Activated naive CD4-positive, alpha-beta T cell treated with anti-CD3 and anti-CD28 coated beads, Interleukin-2, amount 50 U/mL, for 72 hours (primary cell): ENCODE measurements at regions not wholly inside any gene's neighbourhood (a gene's known extent, or its start where the extent isn't known, plus 50 kb on each side); places are given as distances from the start of the nearest gene placed in this dataset.

Experiments used
- ATAC-seq, 2 donors: fragments of 150-1000 bp; cut with Tn5 transposase; 2 replicates each; pipeline ENCODE4 v1.10.0; 2021; ENCODE audit warnings: mild to moderate bottlenecking in 2 of 2, moderate library complexity in 2 of 2
- DNase-seq, 2 donors: peaks; one replicate each; pipeline ENCODE4 v3.0.0; 2021 to 2022; ENCODE audit warnings: low spot score in 2 of 2
- H3K27ac Mint-ChIP-seq, 2 donors: one replicate each; pipeline ENCODE4 v1.8.0; 2022; ENCODE audit warnings: mild to moderate bottlenecking in 2 of 2, mixed read lengths in 2 of 2
- H3K36me3 Mint-ChIP-seq, 2 donors: one replicate each; pipeline ENCODE4 v1.8.0; 2022; ENCODE audit warnings: mixed read lengths in 2 of 2
- H3K9me3 Mint-ChIP-seq, 2 donors: one replicate each; pipeline ENCODE4 v1.8.0; 2022; ENCODE audit warnings: mixed read lengths in 2 of 2

DNA sequence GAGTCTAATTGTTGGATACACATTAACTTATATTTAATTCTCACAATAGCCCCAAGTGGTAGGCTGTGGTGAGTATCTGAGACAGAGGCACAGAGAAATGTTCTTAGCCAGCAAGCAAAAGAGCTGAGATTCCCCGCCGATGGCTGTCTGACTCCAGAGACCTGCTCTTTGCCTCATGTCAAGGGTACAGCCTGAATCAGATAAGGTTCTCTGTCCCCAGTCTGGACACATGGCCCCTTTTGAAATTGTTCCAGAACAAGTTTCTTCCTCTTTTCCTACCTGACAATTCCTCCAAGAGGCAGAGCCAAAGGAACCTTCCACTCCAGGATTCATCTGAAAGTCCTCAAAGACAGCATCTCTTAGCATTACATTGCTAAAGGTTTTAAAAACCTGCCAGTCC lies 512.9 kb upstream of the TNP1 start:
- ATAC-seq (no peak), DNase-seq (no peak)
- Mint-ChIP-seq H3K9me3 (peaks cover 0 to 4% of the 10 kb centered on the region in 2 donors), H3K36me3 (no peaks in the 10 kb centered on the region), H3K27ac (no peak overlapping the region)

DNA sequence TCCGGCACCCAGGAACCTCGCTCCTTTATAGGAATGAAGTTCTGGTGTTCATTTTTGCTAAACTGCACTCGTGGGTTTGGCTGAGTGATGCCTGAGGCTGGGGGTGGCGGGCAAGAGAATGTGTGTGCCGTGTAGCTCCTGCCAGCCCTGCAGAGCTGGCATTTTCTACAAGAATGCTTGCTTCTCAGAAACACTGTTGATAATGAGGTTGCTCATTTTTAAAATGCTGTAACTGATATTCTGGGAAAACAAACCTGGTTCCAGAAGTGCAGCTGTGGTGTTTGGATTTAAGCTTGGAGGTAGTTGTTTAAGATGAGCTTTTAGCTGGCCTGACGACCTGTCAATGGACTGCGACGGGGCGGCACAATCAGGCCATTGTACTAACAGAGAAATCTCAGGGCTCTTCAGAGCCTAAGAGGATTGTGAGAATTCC lies 511.9 kb upstream of the TNP1 start:
- no peak for ATAC-seq
- no peaks in the 10 kb centered on the region for H3K36me3 Mint-ChIP-seq
- no peak for DNase-seq
- peaks cover 0 to 4% of the 10 kb centered on the region in 2 donors for H3K9me3 Mint-ChIP-seq
- H3K27ac Mint-ChIP-seq = no peak overlapping the region

DNA sequence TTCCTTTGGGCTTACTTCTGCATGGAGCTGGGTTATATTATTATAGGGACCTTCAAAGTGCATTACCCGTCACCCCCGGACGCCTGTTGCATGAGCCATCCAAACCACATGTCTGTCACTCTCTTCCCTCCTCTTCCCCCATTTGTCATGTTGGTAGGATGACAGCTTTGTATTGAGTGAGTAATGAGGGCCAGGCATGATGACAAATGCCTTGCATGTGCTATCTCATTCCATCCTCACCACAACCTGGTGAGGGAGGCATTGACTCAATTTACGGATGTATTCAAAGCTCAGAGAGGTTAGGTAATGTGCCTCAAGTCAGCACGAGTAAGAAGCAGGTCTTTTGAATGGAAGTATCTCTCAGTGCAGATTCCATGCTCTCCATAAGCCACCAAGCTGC lies 510.5 kb upstream of the TNP1 start:
- Mint-ChIP-seq H3K36me3 (no peaks in the 10 kb centered on the region), H3K9me3 (no peaks in the 10 kb centered on the region), H3K27ac (no peak overlapping the region)
- no peak for DNase-seq
- peak; percentile 71 to 92 for ATAC-seq

DNA sequence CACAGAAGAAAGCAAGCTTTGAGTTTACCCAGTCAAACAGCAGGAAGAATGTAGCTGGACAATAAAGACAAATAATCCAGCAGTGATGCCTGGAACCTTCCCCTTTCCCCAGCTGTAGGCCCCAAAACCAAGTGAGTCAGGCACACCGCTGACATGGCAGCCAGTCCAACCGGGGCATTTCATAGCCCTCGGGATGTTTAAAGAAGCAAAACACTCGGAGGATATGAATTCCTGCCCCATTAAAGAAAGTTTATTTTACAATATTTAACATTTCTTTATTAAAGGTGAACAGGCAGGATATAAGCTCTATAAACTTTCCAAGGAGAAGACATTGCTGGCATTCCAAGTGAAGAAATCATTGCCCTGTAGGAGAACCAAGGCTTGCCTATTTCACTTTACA lies 507.6 kb upstream of the TNP1 start:
- Mint-ChIP-seq H3K27ac (no peak overlapping the region), H3K9me3 (no peaks in the 10 kb centered on the region), H3K36me3 (no peaks in the 10 kb centered on the region)
- DNase-seq = no peak
- ATAC-seq = no peak

DNA sequence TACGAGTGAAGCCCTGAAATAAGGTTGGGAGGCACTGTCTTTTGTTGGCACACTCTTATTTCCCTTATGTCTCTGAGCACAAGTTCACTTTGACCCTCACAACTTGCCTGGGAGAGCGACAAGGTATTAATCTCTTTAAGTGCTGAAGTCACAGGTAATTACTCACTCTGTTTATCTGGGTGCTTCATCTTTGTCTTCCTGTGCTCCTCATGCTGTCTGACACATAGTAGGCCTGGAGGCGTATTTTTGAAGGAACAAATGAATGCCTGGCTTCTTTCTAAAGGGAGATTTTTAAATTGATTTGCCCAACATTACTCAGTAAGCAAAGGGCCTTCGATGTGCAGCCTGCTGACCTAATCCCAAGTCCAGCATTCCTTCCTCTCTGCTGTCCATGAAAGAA lies 507.1 kb upstream of the TNP1 start:
- Mint-ChIP-seq H3K9me3 (no peaks in the 10 kb centered on the region), H3K36me3 (no peaks in the 10 kb centered on the region), H3K27ac (no peak overlapping the region)
- DNase-seq (no peak), ATAC-seq (no peak)

DNA sequence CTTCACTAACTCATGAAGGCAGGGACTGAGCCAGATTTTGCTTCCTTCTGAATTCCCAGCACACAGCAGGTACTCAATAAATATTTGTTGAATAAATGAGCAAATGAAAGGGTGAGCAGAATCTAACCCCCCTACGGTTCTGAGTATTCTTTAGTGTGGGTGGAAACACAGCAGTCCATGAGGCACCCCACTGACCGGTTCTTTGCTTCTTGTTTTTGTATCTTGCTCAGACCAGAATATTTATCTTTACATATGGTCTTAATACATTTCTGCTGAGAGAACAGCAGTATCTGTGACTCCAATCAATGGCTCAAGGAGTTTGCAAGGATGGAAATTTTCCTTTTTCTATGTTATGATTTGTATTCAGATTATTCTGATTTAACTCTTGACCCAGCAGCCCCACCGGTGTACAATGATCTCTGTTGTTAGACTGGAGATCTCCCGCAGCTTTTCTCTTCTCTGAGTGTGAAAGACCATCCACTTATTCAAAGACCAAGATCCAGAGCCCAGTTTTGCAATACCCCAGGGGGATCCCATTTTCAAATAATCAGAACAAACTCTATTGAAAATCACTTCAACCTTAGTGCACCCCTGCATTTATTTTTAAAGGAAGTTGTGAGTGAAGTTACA lies 506.5 kb upstream of the TNP1 start:
- H3K36me3 Mint-ChIP-seq = no peaks in the 10 kb centered on the region
- DNase-seq (no peak), ATAC-seq (no peak)
- no peaks in the 10 kb centered on the region for H3K9me3 Mint-ChIP-seq
- no peak overlapping the region for H3K27ac Mint-ChIP-seq

DNA sequence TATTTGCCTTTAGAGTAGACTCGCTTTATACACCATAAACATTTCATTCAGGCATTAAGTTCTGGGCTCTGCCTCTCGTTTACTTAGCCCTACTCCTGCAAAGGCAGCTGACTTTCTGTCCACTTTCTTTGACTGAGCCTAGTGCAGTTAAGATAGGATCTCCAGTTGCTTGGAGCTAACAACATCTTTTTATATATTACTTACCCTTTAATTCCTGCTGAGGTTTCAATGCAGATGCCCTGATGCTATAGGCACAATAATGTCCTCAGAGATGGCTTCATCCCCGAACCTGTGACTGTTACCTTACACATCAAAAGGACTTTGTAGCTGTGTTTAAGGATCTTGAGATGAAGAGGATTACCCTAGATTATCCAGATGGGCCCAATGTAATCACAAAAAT lies 505.8 kb upstream of the TNP1 start:
- Mint-ChIP-seq H3K36me3 (no peaks in the 10 kb centered on the region), H3K9me3 (no peaks in the 10 kb centered on the region), H3K27ac (no peak overlapping the region)
- no peak for ATAC-seq
- DNase-seq = no peak

DNA sequence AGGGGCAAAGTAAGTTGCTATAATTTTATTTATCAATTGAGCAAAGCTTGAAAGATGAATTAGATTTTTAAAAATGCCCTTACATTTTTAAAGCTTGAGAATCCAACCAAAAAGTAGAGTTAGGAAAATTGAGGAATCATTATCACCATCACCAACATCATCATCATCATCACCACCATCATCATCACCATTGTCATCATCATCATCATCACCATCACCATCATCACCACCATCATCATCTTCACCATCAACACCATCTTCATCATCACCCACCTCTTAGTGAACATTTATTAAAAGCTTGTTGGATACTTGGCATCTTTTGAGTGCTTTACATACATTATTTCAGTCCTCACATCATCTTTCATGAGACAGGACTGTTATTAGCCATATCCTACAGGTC lies 504.4 kb upstream of the TNP1 start:
- H3K36me3 Mint-ChIP-seq = no peaks in the 10 kb centered on the region
- H3K9me3 Mint-ChIP-seq = no peaks in the 10 kb centered on the region
- no peak for DNase-seq
- no peak overlapping the region for H3K27ac Mint-ChIP-seq
- ATAC-seq = no peak

DNA sequence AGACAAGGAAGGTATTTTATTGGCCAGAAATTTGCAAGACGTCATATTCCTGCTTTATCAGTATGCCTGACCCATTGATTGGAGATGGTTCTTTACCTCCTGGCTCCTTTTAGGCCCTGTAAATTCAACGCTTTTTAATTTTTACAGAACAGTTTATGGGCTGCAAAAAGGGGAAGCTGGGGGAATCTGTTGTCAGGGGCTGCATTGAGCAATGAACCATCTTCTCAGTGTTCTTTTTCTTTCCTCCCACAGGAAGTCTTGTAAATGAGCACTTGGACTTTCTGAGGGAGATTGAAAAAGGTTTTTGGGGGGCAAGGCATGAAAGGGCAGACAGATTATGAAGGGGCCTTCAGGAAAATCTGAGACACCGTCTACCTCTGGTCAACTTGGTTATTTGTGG lies 503.6 kb upstream of the TNP1 start:
- no peaks in the 10 kb centered on the region for H3K36me3 Mint-ChIP-seq
- ATAC-seq (no peak), DNase-seq (no peak)
- no peak overlapping the region for H3K27ac Mint-ChIP-seq
- no peaks in the 10 kb centered on the region for H3K9me3 Mint-ChIP-seq

DNA sequence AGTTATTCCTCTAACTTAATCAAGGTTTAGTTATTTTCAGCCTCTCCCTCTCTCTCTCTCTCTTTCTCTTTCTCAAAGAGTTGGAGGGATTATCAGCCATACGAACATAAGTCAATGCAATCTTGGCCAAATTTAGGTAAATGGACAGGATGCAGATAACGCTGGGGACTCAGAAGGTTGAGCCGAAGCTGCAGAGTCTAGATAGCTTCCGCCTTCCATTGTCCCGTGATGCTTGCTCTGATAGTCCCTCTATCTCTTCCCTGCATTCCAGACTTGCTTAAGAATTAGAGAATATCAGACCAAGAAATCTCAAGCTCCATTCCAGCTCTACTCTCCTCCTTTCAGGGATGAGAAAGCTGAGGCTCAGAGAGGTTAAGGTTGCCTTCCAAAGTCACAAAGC lies 502.8 kb upstream of the TNP1 start:
- no peaks in the 10 kb centered on the region for H3K9me3 Mint-ChIP-seq
- DNase-seq = no peak
- H3K27ac Mint-ChIP-seq = no peak overlapping the region
- no peak for ATAC-seq
- no peaks in the 10 kb centered on the region for H3K36me3 Mint-ChIP-seq

DNA sequence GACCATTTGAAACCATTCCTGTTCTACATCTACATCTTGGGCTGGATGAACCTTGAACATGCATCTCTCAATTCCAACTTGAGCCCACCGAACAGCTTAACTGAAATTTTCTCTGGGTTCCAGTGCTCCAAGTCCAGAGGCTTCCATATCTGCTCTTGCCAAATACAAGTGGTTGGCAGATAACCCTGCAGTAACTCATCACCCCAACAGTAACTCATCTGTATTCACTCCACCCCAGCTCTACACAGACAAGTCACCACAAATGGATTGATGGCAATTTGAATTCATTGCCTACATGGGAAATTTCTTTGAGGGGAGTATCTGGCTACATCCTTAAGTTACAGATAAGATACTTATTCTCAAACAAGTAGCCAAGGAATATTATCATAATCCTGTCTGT lies 502.4 kb upstream of the TNP1 start:
- Mint-ChIP-seq H3K9me3 (no peaks in the 10 kb centered on the region), H3K36me3 (no peaks in the 10 kb centered on the region), H3K27ac (no peak overlapping the region)
- DNase-seq (no peak), ATAC-seq (no peak)

DNA sequence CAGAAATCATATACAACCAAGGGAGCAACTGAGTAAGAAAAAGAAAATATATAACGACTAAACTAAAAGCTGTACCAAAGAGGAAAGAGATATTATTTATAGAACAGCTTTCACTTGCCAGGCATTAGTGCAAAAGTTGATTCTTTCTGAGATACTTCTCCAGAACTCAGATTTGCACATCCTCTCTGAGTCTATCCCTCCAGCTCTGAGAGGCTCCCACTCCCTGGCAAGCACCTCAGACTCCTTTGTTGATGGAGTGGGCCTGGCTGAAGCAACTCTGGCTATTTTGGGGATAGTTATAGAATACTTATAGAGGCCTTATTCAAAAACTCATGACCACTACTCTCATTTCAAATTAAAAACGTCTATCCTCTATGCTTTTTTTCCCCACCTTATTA lies 501.6 kb upstream of the TNP1 start:
- H3K27ac Mint-ChIP-seq = no peak overlapping the region
- no peaks in the 10 kb centered on the region for H3K36me3 Mint-ChIP-seq
- no peak for ATAC-seq

DNA sequence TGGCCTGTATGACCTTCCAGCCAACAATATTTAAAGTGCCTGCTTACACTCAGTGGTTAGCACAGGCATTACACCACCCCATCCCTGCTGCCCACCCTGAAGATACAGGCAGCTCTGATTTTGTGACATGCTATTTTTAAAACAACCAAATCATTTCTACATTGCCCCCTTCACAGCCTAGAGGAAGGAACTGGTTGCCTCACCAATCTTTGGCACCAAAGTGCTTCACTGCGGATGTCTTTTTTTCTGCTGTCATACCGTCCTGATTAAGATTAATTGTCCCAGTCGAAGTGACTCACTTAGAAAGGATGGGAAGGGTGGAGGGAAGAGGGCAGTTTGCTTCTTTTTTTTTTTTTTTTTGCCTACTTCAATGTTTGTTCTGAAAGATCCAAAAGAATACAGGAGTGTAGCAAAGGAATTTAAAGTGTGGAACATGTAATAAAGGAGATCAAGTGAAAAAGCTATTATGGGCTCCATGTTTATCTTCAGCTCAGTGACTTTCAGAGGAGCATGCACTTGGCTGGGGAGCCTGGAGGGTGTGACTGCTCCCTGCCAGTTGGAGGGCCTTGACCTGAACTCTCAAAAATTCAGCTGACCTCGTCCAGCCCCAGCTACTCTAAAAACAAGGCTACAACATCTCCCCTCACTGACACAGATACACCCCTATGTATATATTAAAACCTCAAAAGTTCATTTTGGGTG lies 501.1 kb upstream of the TNP1 start:
- Mint-ChIP-seq H3K9me3 (no peaks in the 10 kb centered on the region), H3K36me3 (no peaks in the 10 kb centered on the region), H3K27ac (no peak overlapping the region)
- DNase-seq = no peak
- ATAC-seq = no peak

More for the DNA sequence above, 501.6 kb upstream of the TNP1 start:
- H3K9me3 Mint-ChIP-seq = no peaks in the 10 kb centered on the region
- no peak for DNase-seq

DNA sequence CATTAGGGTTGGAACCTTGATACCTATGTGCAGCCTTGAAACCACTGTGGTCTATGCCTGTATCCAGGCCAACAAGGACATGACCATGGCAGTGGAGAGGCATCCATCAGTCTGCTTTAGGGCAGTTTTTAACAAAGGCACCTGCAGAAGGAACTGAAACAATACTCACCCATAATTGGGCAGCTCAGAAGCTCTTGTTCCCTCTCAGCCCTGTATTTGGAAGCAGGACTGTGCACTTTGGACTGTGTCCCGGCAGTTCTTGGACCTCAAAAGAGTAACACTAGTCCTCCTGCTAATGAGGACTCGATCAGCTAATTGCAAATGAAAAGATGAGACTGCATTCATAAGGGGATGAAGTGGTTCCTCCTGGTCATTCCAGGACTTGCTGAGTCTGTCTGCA lies 500.2 kb upstream of the TNP1 start:
- peaks cover 0 to 1% of the 10 kb centered on the region in 2 donors for H3K36me3 Mint-ChIP-seq
- no peaks in the 10 kb centered on the region for H3K9me3 Mint-ChIP-seq
- no peak for ATAC-seq
- no peak overlapping the region for H3K27ac Mint-ChIP-seq
- no peak for DNase-seq

DNA sequence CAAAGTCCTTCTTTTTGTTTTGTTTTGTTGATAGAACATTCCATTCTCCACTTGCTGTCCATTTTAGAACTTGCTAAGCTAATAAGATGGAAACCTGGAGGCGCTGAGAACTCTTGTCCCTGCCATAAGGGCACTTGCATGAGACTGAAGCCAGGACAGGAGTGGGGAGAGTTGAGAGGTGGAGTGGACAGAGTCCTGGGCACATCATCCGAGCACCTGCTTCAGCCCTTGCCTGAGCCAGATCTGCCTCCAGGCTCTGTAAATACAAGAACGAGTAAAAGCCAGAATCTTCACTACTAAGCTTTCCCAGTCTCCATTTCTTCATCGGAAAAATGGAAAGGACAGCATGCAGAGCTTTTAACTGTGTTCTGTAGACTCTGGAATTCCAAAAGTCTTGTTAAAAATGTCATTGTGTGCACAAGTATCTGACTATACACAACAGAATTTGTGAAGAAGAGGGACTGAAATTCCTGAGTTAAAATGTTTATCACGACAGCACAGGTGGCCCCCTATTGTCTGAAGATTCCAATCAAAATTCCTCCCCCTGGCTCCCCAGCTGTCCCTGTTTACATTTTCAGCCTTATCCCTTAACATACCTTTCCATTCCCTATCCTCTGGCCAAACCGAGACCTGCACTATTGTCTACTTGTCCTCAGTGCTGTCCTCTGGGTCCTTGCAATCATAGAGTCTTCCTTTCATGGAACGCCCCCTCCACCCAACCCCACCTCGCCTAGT lies 498.2 kb upstream of the TNP1 start:
- Mint-ChIP-seq H3K9me3 (no peaks in the 10 kb centered on the region), H3K36me3 (peaks cover 0 to 8% of the 10 kb centered on the region in 2 donors), H3K27ac (no peak overlapping the region)
- ATAC-seq = no peak
- DNase-seq = no peak

DNA sequence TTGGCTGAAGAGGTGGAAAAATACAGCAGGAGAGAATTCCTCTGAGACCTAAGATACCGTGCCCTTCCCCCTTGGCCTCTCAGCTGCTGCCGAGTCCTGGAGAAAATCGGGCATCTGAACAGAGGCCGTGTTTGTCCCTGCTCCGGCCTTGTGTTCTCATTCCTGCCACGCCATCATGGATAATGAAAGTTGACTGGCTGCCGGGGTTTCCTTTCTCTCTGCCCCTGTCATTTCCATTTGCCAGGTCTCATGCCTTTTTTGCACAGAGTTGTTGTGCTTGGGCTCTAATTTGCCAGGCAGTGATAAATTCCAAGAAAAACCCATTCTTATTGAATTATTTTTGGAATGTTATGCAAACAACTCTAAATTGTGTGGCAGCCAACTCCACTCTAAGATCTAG lies 496.9 kb upstream of the TNP1 start:
- H3K27ac Mint-ChIP-seq = no peak overlapping the region
- no peaks in the 10 kb centered on the region for H3K9me3 Mint-ChIP-seq
- H3K36me3 Mint-ChIP-seq = peaks cover 0 to 8% of the 10 kb centered on the region in 2 donors
- DNase-seq = no peak
- ATAC-seq = no peak

DNA sequence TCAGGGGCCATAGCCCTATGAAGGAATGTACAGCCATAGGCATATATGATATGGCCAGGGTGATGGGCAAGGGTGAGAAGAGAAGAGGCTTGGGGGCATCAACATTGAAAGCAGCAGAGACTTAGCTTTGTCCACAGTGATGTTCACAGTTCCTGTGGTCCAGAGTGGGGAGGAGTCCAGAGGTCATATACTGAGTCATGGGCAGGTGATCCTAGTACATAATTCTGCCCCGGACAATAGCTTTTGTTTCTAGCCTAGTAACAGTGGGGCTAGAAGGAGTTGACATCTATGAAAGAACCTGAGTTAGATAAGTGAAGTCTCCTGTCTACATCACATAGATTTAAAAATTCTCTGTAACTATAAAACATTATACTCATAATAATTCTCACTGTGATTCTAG lies 496.3 kb upstream of the TNP1 start:
- Mint-ChIP-seq H3K9me3 (no peaks in the 10 kb centered on the region), H3K27ac (no peak overlapping the region), H3K36me3 (peaks cover 0 to 9% of the 10 kb centered on the region in 2 donors)
- no peak for ATAC-seq
- no peak for DNase-seq

DNA sequence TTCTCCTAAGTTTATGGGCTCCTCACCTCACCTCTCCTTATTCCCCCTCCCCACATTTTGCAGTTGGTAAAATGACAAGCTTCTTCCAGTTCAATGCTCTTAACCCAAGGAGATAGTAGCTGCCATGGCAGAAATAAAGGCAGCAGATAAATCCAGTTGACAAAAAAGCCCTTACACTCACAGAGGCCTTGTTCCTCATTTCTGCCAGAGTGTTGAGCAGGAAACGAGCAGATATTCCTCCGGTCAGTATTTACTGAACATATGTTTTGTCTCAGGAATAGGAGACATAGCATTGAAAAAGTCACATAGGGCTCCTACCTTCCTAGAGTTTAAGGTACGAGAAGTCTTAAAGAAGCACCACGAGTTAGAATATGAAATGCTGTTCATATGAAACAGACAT lies 493.7 kb upstream of the TNP1 start:
- no peak for DNase-seq
- Mint-ChIP-seq H3K9me3 (peaks cover 4 to 9% of the 10 kb centered on the region in 2 donors), H3K27ac (no peak overlapping the region), H3K36me3 (peaks cover 4 to 18% of the 10 kb centered on the region in 2 donors)
- ATAC-seq = no peak
